Neural progenitor cell (in vitro differentiated cells): ENCODE measurements at regions not wholly inside any gene's neighbourhood (a gene's known extent, or its start where the extent isn't known, plus 50 kb on each side); places are given as distances from the start of the nearest gene placed in this dataset.

Experiments used
- EZH2 ChIP-seq: fragments of 200-600 bp; sonication (generic); IDR thresholded peaks from 2 replicates; pipeline ENCODE4 v1.6.1; 2017; ENCODE audit warnings: antibody characterized with exemption, mild to moderate bottlenecking, moderate library complexity
- EZH2phosphoT487 ChIP-seq: fragments of 200-600 bp; sonication (generic); IDR thresholded peaks from 2 replicates; pipeline ENCODE4 v1.6.1; 2017; ENCODE audit warnings: antibody characterized with exemption
- TF ChIP-seq, protein P1 (sequence below): fragments of 200-600 bp; sonication (generic); IDR thresholded peaks from 2 replicates; pipeline ENCODE4 v1.5.1; 2017; ENCODE audit warnings: antibody characterized with exemption, mild to moderate bottlenecking

DNA sequence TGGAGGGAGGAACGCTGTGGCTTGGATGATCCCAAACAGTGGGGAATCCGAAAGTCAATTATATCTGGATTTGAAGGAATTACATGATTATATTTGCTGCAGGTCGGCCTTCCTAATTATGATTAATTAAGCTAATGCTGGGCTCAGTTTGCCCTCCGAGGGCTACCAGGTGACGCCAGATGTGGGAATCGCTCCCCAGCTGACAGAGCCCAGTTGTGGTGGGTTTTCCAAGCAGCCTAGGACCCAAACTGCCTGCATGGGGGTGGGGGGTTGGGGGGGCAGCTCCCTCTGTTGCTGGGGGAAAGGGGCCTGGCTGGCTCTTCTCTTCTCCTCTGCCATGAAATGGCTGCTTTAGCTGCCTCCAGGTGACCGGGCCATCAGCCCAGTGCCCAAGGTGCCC lies 147.6 kb upstream of the C1orf174 start:
- TF ChIP-seq, protein P1, sequence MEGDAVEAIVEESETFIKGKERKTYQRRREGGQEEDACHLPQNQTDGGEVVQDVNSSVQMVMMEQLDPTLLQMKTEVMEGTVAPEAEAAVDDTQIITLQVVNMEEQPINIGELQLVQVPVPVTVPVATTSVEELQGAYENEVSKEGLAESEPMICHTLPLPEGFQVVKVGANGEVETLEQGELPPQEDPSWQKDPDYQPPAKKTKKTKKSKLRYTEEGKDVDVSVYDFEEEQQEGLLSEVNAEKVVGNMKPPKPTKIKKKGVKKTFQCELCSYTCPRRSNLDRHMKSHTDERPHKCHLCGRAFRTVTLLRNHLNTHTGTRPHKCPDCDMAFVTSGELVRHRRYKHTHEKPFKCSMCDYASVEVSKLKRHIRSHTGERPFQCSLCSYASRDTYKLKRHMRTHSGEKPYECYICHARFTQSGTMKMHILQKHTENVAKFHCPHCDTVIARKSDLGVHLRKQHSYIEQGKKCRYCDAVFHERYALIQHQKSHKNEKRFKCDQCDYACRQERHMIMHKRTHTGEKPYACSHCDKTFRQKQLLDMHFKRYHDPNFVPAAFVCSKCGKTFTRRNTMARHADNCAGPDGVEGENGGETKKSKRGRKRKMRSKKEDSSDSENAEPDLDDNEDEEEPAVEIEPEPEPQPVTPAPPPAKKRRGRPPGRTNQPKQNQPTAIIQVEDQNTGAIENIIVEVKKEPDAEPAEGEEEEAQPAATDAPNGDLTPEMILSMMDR, result no peak
- TF ChIP-seq EZH2, result no peak
- no peak for TF ChIP-seq EZH2phosphoT487
